ENCODE measurements at regions not wholly inside any gene's neighbourhood (a gene's known extent, or its start where the extent isn't known, plus 50 kb on each side); places are given as distances from the start of the nearest gene placed in this dataset.
"Not testable (repeated sequence)": the region's sequence is repeated elsewhere in the genome, so short reads cannot be mapped to it uniquely, and the experiment has no call there.

DNA sequence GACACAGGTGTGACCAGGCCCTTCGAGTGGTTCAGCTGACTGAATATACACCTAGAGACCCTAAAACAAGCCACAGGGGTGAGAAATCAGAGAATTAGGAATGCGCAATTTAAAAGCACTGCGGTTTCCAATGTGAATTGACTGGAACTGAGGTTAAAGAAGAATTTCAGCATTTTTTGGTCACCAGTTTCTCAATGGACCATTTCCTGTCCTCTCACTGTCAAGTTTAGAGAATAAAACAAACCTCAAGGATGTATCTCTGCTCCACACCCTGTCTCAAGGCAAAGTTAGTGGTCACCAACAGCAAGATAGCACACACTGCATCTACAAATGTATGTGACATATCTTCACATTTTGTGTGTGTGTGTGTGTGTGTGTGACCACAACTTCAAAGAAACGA is 143.8 kb upstream of the MAP3K1 start:
- no peaks in the 10 kb centered on the region for H3K9me3 ChIP-seq (ENCODE audit: control insufficient read depth, low read length)
- H3K36me3 ChIP-seq (ENCODE audit: control insufficient read depth in 1 of 2, insufficient read depth in 2 of 2, low read length in 1 of 2): no peaks in the 10 kb centered on the region
- no peak for DNase-seq
- H3K27me3 ChIP-seq (ENCODE audit: control insufficient read depth in 1 of 2, insufficient read depth in 2 of 2, low read length in 1 of 2): no peaks in the 10 kb centered on the region
- 93% methylated on average over 4 of the region's 4 CpGs for WGBS, 2 donors
- H3K27ac ChIP-seq (ENCODE audit: low read depth in 1 of 2, low read length in 2 of 2): no peak overlapping the region
- no peaks in the 10 kb centered on the region for H3K4me1 ChIP-seq (ENCODE audit: control insufficient read depth in 1 of 2, insufficient read depth in 2 of 2, low read length in 2 of 2)
- H3K4me3 ChIP-seq (ENCODE audit: low read length in 2 of 2): no peak overlapping the region
- no peak for ATAC-seq (ENCODE audit: low FRiP score)
- intact Hi-C loops (cut with DNase I): no loop called here

DNA sequence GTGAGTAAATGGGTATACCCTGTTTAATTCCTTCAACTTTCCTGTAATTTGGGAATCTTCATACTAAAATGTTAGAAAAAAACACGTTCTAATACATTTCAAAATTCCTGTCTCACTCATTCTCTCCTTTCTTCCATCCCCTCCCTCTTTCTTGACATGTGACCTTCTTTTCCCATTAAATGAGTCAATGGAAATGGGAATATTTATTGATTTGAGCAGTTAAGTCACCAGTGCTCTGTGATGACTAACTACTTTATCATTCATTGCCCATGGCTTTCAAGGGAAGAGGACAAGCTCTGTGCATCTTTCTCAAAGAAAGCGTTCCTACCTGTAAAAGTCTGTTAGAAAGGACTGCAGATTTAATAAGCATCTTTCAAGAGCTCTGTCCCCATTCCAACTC is 144.4 kb upstream of the MAP3K1 start:
- no peak for ATAC-seq (ENCODE audit: low FRiP score)
- H3K4me1 ChIP-seq (ENCODE audit: control insufficient read depth in 1 of 2, insufficient read depth in 2 of 2, low read length in 2 of 2): no peaks in the 10 kb centered on the region
- 93 to 100% methylated on average over 2 of the region's 2 CpGs for WGBS, 2 donors

DNA sequence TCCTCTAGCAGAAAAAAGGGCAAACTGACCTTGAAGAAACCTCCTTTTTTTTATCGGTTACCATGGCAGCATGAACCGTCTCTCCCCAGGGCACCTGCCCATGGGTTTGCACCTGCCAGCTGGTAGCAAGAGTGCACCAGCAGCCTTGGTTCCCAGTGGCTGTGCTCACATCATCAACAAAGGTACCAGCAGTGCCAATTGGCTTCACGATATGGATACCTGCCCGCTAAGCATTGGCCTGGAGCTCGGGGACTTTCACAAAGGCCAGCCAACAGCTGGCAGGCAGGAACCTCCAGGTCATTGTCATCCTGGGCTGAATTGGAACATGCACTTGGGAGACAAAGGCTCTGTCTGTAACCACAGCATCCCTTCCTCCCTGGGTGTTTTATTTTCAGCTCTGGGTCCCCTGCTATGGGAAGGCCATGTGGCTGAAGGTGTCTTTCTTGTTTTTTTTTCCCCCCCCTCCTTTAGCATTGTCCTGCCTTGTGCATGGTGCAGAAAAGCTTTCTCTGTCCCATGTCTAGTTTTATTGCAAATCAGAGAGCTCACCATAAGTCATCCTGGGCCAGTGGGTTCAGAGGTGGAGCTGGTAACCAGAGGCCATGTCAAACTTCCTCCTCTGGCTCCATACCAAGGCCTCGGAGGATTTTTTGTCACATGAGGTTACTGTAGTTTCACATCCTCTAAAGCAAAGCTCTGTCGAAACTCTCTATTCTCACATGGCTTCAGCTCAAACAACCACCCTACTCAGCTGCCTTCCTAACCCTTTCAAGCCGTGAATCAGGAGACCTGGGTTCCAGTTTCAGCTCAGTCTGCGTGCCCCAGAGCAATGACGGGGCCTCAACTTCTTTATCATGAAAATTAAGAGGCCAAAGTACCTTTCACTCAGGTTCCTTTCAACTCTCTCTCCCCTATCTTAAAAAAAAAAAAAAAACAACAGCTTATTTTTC is 145.5 kb upstream of the MAP3K1 start:
- no peaks in the 10 kb centered on the region for H3K4me1 ChIP-seq (ENCODE audit: control insufficient read depth in 1 of 2, insufficient read depth in 2 of 2, low read length in 2 of 2)
- no peak overlapping the region for H3K27ac ChIP-seq (ENCODE audit: low read depth in 1 of 2, low read length in 2 of 2)
- DNase-seq: peak in 1 of 2 donors; percentile 83
- H3K27me3 ChIP-seq (ENCODE audit: control insufficient read depth in 1 of 2, insufficient read depth in 2 of 2, low read length in 1 of 2): no peaks in the 10 kb centered on the region
- intact Hi-C loops (cut with DNase I): no loop called here
- H3K4me3 ChIP-seq (ENCODE audit: low read length in 2 of 2): no peak overlapping the region
- H3K36me3 ChIP-seq (ENCODE audit: control insufficient read depth in 1 of 2, insufficient read depth in 2 of 2, low read length in 1 of 2): no peaks in the 10 kb centered on the region
- WGBS, 2 donors: 67 to 76% methylated on average over 10 of the region's 10 CpGs
- H3K9me3 ChIP-seq (ENCODE audit: control insufficient read depth, low read length): no peaks in the 10 kb centered on the region
- ATAC-seq (ENCODE audit: low FRiP score): peak; percentile 71

More for the DNA sequence above, 144.4 kb upstream of the MAP3K1 start:
- DNase-seq: no peak
- Histone ChIP-seq H3K9me3 (ENCODE audit: control insufficient read depth, low read length) (no peaks in the 10 kb centered on the region), H3K27me3 (ENCODE audit: control insufficient read depth in 1 of 2, insufficient read depth in 2 of 2, low read length in 1 of 2) (no peaks in the 10 kb centered on the region), H3K4me3 (ENCODE audit: low read length in 2 of 2) (no peak overlapping the region), H3K36me3 (ENCODE audit: control insufficient read depth in 1 of 2, insufficient read depth in 2 of 2, low read length in 1 of 2) (no peaks in the 10 kb centered on the region), H3K27ac (ENCODE audit: low read depth in 1 of 2, low read length in 2 of 2) (no peak overlapping the region)
- intact Hi-C loops (cut with DNase I): no loop called here

- Histone ChIP-seq H3K27me3 (ENCODE audit: control insufficient read depth in 1 of 2, insufficient read depth in 2 of 2, low read length in 1 of 2) (no peaks in the 10 kb centered on the region), H3K4me3 (ENCODE audit: low read length in 2 of 2) (no peak overlapping the region), H3K4me1 (ENCODE audit: control insufficient read depth in 1 of 2, insufficient read depth in 2 of 2, low read length in 2 of 2) (no peaks in the 10 kb centered on the region), H3K27ac (ENCODE audit: low read depth in 1 of 2, low read length in 2 of 2) (no peak overlapping the region), H3K9me3 (ENCODE audit: control insufficient read depth, low read length) (no peaks in the 10 kb centered on the region), H3K36me3 (ENCODE audit: control insufficient read depth in 1 of 2, insufficient read depth in 2 of 2, low read length in 1 of 2) (no peaks in the 10 kb centered on the region)
- intact Hi-C loops (cut with DNase I): no loop called here
- no peak for ATAC-seq (ENCODE audit: low FRiP score)
- WGBS, 2 donors: 74 to 77% methylated on average over 5 of the region's 5 CpGs
- DNase-seq: no peak
These were observed 146.4 kb upstream of the MAP3K1 start for GRCh38 chr5:56668996-56669395.

GRCh38 chr5:56667692-56668091 is 147.7 kb upstream of the MAP3K1 start:
- Histone ChIP-seq H3K27me3 (ENCODE audit: control insufficient read depth in 1 of 2, insufficient read depth in 2 of 2, low read length in 1 of 2) (no peaks in the 10 kb centered on the region), H3K9me3 (ENCODE audit: control insufficient read depth, low read length) (no peaks in the 10 kb centered on the region), H3K4me3 (ENCODE audit: low read length in 2 of 2) (no peak overlapping the region), H3K27ac (ENCODE audit: low read depth in 1 of 2, low read length in 2 of 2) (no peak overlapping the region), H3K36me3 (ENCODE audit: control insufficient read depth in 1 of 2, insufficient read depth in 2 of 2, low read length in 1 of 2) (no peaks in the 10 kb centered on the region), H3K4me1 (ENCODE audit: control insufficient read depth in 1 of 2, insufficient read depth in 2 of 2, low read length in 2 of 2) (no peaks in the 10 kb centered on the region)
- no peak for ATAC-seq (ENCODE audit: low FRiP score)
- WGBS, 2 donors: 91 to 99% methylated on average over 1 of the region's 1 CpG
- intact Hi-C loops (cut with DNase I): no loop called here
- DNase-seq: no peak

GRCh38 chr5:56666901-56667300 is 148.4 kb upstream of the MAP3K1 start:
- H3K27ac ChIP-seq (ENCODE audit: low read depth in 1 of 2, low read length in 2 of 2): no peak overlapping the region
- H3K4me3 ChIP-seq (ENCODE audit: low read length in 2 of 2): no peak overlapping the region
- no peaks in the 10 kb centered on the region for H3K27me3 ChIP-seq (ENCODE audit: control insufficient read depth in 1 of 2, insufficient read depth in 2 of 2, low read length in 1 of 2)
- no peaks in the 10 kb centered on the region for H3K36me3 ChIP-seq (ENCODE audit: control insufficient read depth in 1 of 2, insufficient read depth in 2 of 2, low read length in 1 of 2)
- WGBS, 2 donors: 95 to 98% methylated on average over 6 of the region's 6 CpGs
- no peaks in the 10 kb centered on the region for H3K9me3 ChIP-seq (ENCODE audit: control insufficient read depth, low read length)
- H3K4me1 ChIP-seq (ENCODE audit: control insufficient read depth in 1 of 2, insufficient read depth in 2 of 2, low read length in 2 of 2): no peaks in the 10 kb centered on the region
- ATAC-seq (ENCODE audit: low FRiP score) (no peak), DNase-seq (no peak)
- intact Hi-C loops (cut with DNase I): no loop called here

- 89 to 93% methylated on average over 3 of the region's 3 CpGs for WGBS, 2 donors
- H3K4me3 ChIP-seq (ENCODE audit: low read length in 2 of 2); H3K27me3 ChIP-seq (ENCODE audit: control insufficient read depth in 1 of 2, insufficient read depth in 2 of 2, low read length in 1 of 2); intact Hi-C loops (cut with DNase I); H3K4me1 ChIP-seq (ENCODE audit: control insufficient read depth in 1 of 2, insufficient read depth in 2 of 2, low read length in 2 of 2); H3K27ac ChIP-seq (ENCODE audit: low read depth in 1 of 2, low read length in 2 of 2); DNase-seq; H3K9me3 ChIP-seq (ENCODE audit: control insufficient read depth, low read length); H3K36me3 ChIP-seq (ENCODE audit: control insufficient read depth in 1 of 2, insufficient read depth in 2 of 2, low read length in 1 of 2); ATAC-seq (ENCODE audit: low FRiP score): not testable (repeated sequence)
These were observed 150.2 kb upstream of the MAP3K1 start for GRCh38 chr5:56665117-56665516.

GRCh38 chr5:56664025-56664424 is 151.3 kb upstream of the MAP3K1 start:
- DNase-seq (no peak), ATAC-seq (ENCODE audit: low FRiP score) (no peak)
- Histone ChIP-seq H3K27ac (ENCODE audit: low read depth in 1 of 2, low read length in 2 of 2) (no peak overlapping the region), H3K4me3 (ENCODE audit: low read length in 2 of 2) (no peak overlapping the region), H3K36me3 (ENCODE audit: control insufficient read depth in 1 of 2, insufficient read depth in 2 of 2, low read length in 1 of 2) (no peaks in the 10 kb centered on the region), H3K4me1 (ENCODE audit: control insufficient read depth in 1 of 2, insufficient read depth in 2 of 2, low read length in 2 of 2) (no peaks in the 10 kb centered on the region), H3K9me3 (ENCODE audit: control insufficient read depth, low read length) (no peaks in the 10 kb centered on the region), H3K27me3 (ENCODE audit: control insufficient read depth in 1 of 2, insufficient read depth in 2 of 2, low read length in 1 of 2) (no peaks in the 10 kb centered on the region)
- intact Hi-C loops (cut with DNase I): no loop called here
- 96 to 97% methylated on average over 1 of the region's 1 CpG for WGBS, 2 donors

GRCh38 chr5:56663523-56663922 is 151.8 kb upstream of the MAP3K1 start:
- no peaks in the 10 kb centered on the region for H3K9me3 ChIP-seq (ENCODE audit: control insufficient read depth, low read length)
- WGBS, 2 donors: 97 to 98% methylated on average over 4 of the region's 4 CpGs
- no peak for ATAC-seq (ENCODE audit: low FRiP score)
- intact Hi-C loops (cut with DNase I): no loop called here
- no peaks in the 10 kb centered on the region for H3K27me3 ChIP-seq (ENCODE audit: control insufficient read depth in 1 of 2, insufficient read depth in 2 of 2, low read length in 1 of 2)
- H3K4me3 ChIP-seq (ENCODE audit: low read length in 2 of 2): no peak overlapping the region
- H3K27ac ChIP-seq (ENCODE audit: low read depth in 1 of 2, low read length in 2 of 2): no peak overlapping the region
- no peaks in the 10 kb centered on the region for H3K4me1 ChIP-seq (ENCODE audit: control insufficient read depth in 1 of 2, insufficient read depth in 2 of 2, low read length in 2 of 2)
- no peaks in the 10 kb centered on the region for H3K36me3 ChIP-seq (ENCODE audit: control insufficient read depth in 1 of 2, insufficient read depth in 2 of 2, low read length in 1 of 2)
- DNase-seq: no peak
